Right lung (tissue), 2 donors: ENCODE measurements at regions not wholly inside any gene's neighbourhood (a gene's known extent, or its start where the extent isn't known, plus 50 kb on each side); places are given as distances from the start of the nearest gene placed in this dataset.

Experiments used
- DNase-seq, 2 donors: peaks; one replicate each; pipeline ENCODE4 v3.0.0-alpha.2; 2013

- DNase-seq = no peak
Observed at GRCh38 chr6:19324376-19324775, 512.8 kb upstream of the ID4 start.

GRCh38 chr6:19325335-19325789 is 511.8 kb upstream of the ID4 start:
- no peak for DNase-seq

GRCh38 chr6:19327241-19327640 is 509.9 kb upstream of the ID4 start:
- no peak for DNase-seq

GRCh38 chr6:19327661-19328060 is 509.5 kb upstream of the ID4 start:
- no peak for DNase-seq

GRCh38 chr6:19329078-19329477 is 508.1 kb upstream of the ID4 start:
- DNase-seq = no peak

GRCh38 chr6:19331089-19331488 is 506.1 kb upstream of the ID4 start:
- DNase-seq = no peak

- DNase-seq = no peak
Observed at GRCh38 chr6:19332806-19333460, 504.2 kb upstream of the ID4 start.

GRCh38 chr6:19333936-19334335 is 503.2 kb upstream of the ID4 start:
- no peak for DNase-seq

- no peak for DNase-seq
Observed at GRCh38 chr6:19336579-19336978, 500.6 kb upstream of the ID4 start.

- peak in 1 of 2 donors; percentile 48 for DNase-seq
Observed at GRCh38 chr6:19337101-19337500, 500.1 kb upstream of the ID4 start.

GRCh38 chr6:19342616-19343015 is 494.6 kb upstream of the ID4 start:
- DNase-seq = no peak

GRCh38 chr6:19349429-19349828 is 487.7 kb upstream of the ID4 start:
- no peak for DNase-seq

- no peak for DNase-seq
Observed at GRCh38 chr6:19354181-19354580, 483.0 kb upstream of the ID4 start.

- DNase-seq = no peak
Observed at GRCh38 chr6:19356692-19357091, 480.5 kb upstream of the ID4 start.

GRCh38 chr6:19362396-19362795 is 474.8 kb upstream of the ID4 start:
- no peak for DNase-seq

- DNase-seq = no peak
Observed at GRCh38 chr6:19368511-19368910, 468.7 kb upstream of the ID4 start.

GRCh38 chr6:19369785-19370184 is 467.4 kb upstream of the ID4 start:
- DNase-seq = no peak

GRCh38 chr6:19370831-19371230 is 466.3 kb upstream of the ID4 start:
- DNase-seq = no peak

GRCh38 chr6:19375613-19376012 is 461.6 kb upstream of the ID4 start:
- no peak for DNase-seq

- DNase-seq = no peak
Observed at GRCh38 chr6:19377722-19378121, 459.4 kb upstream of the ID4 start.

GRCh38 chr6:19380293-19380692 is 456.9 kb upstream of the ID4 start:
- no peak for DNase-seq

GRCh38 chr6:19382676-19383075 is 454.5 kb upstream of the ID4 start:
- DNase-seq = no peak

- no peak for DNase-seq
Observed at GRCh38 chr6:19391926-19392325, 445.2 kb upstream of the ID4 start.

GRCh38 chr6:19394051-19394450 is 443.1 kb upstream of the ID4 start:
- no peak for DNase-seq
